HepG2 (cell line): ENCODE measurements at regions not wholly inside any gene's neighbourhood (a gene's known extent, or its start where the extent isn't known, plus 50 kb on each side); places are given as distances from the start of the nearest gene placed in this dataset.

Experiments
- ATAC-seq: fragments of 200-7000 bp; cut with Tn5 transposase; 3 replicates; pipeline ENCODE4 v1.9.1; 2020; ENCODE audit warnings: mild to moderate bottlenecking, moderate library complexity
- BruUV-seq: library from RNA; stranded (reverse); fragments of 400-500 nt; replicated peaks from 2 replicates; lab custom pipeline; 2021; lab: Mats Ljungman, UMichigan
- CTCF ChIA-PET: fragments of 300-600 bp; formaldehyde crosslinking; extraction: SDS; loops from one replicate; lab custom pipeline; 2021; ENCODE audit warnings: low total read pairs, inconsistent platforms, low intra/inter-chr PET ratio; lab: Yijun Ruan, JAX
- POLR2A ChIA-PET: fragments of 350-600 bp; sonication (Branson Sonifier 250); formaldehyde crosslinking; loops from one replicate; lab custom pipeline; 2020; ENCODE audit warnings: antibody characterized with exemption, inconsistent platforms; lab: Yijun Ruan, JAX
- DNase-seq: peaks from one replicate; pipeline ENCODE4 v3.0.0-alpha.2; 2015; ENCODE audit warnings: low spot score
- FAIRE-seq: peaks from 3 replicates; lab custom pipeline; 2011; peaks lifted over from hg19 to GRCh38; lab: Jason Lieb, UNC
- H2AFZ ChIP-seq: one replicate; pipeline ENCODE4 v1.6.1; 2011; ENCODE audit warnings: low read length, inconsistent platforms
- H3K27ac ChIP-seq: fragments of 300-600 bp; 3 replicates; pipeline ENCODE4 v1.8.0; 2011; ENCODE audit warnings: mixed run types, mild to moderate bottlenecking, mixed read lengths, low read length, inconsistent platforms; ENCODE audit not compliant: insufficient read depth; ENCODE audit errors: extremely low read length
- H3K27me3 ChIP-seq, 2 experiments: fragments of 200-600 bp in 1 of 2; 2 replicates in 1 of 2; 3 replicates in 1 of 2; pipeline versions ENCODE4 v1.6.0 to v1.8.0; 2011; ENCODE audit warnings: low read length in 2 of 2, mild to moderate bottlenecking in 2 of 2, moderate library complexity in 2 of 2, inconsistent platforms in 1 of 2; ENCODE audit not compliant: insufficient read depth in 2 of 2, control insufficient read depth in 1 of 2
- H3K36me3 ChIP-seq, 2 experiments: fragments of 200-600 bp in 1 of 2; replicated peaks in 1 of 2; 2 replicates in 1 of 2; 3 replicates in 1 of 2; pipeline versions ENCODE4 v1.5.1 to v1.8.0; 2011; ENCODE audit warnings: low read length in 2 of 2, inconsistent platforms in 1 of 2; ENCODE audit not compliant: insufficient read depth in 2 of 2, control insufficient read depth in 1 of 2
- H3K4me1 ChIP-seq: 2 replicates; pipeline ENCODE4 v1.5.1; 2012; ENCODE audit warnings: low read length, inconsistent platforms; ENCODE audit not compliant: insufficient read depth
- H3K4me2 ChIP-seq: 2 replicates; pipeline ENCODE4 v1.6.0; 2011; ENCODE audit warnings: low read depth, low read length, inconsistent platforms
- H3K4me3 ChIP-seq, 3 experiments: fragments of 200-600 bp in 1 of 3; sonication (generic), shearing (Covaris generic) in 1 of 3; replicated peaks in 1 of 3; 2 replicates each; pipeline ENCODE4 v1.5.1; 2011 to 2016; ENCODE audit warnings: low read length in 3 of 3, inconsistent platforms in 2 of 3, low read depth in 2 of 3, mild to moderate bottlenecking in 2 of 3, control low read depth in 1 of 3, mixed read lengths in 1 of 3; ENCODE audit not compliant: insufficient read depth in 1 of 3
- H3K79me2 ChIP-seq: one replicate; pipeline ENCODE4 v1.6.1; 2011; ENCODE audit warnings: low read length, inconsistent platforms; ENCODE audit not compliant: insufficient read depth
- H3K9ac ChIP-seq: 2 replicates; pipeline ENCODE4 v1.6.0; 2011; ENCODE audit warnings: mild to moderate bottlenecking, low read depth, low read length, inconsistent platforms; ENCODE audit not compliant: insufficient read depth
- H3K9me3 ChIP-seq: 2 replicates; pipeline ENCODE4 v1.5.1; 2012; ENCODE audit warnings: mild to moderate bottlenecking, low read length
- H4K20me1 ChIP-seq: 2 replicates; pipeline ENCODE4 v1.6.0; 2011; ENCODE audit warnings: inconsistent platforms, mild to moderate bottlenecking, low read length, moderate library complexity; ENCODE audit not compliant: insufficient read depth
- KDM5B ChIP-seq: sonication (generic); formaldehyde crosslinking; IDR thresholded peaks from 2 replicates; pipeline ENCODE4 v1.4.0; 2020; ENCODE audit warnings: missing genetic modification reagents, mild to moderate bottlenecking, borderline replicate concordance
- KLF9 ChIP-seq: IDR thresholded peaks from 2 replicates; pipeline ENCODE4 v1.6.1; 2016; ENCODE audit warnings: low read depth
- NR2C2 ChIP-seq: sonication (generic); formaldehyde crosslinking; IDR thresholded peaks from 2 replicates; pipeline ENCODE4 v1.4.0; 2020; ENCODE audit warnings: missing genetic modification reagents, mild to moderate bottlenecking, moderate library complexity, borderline replicate concordance
- RELA ChIP-seq: sonication (generic); formaldehyde crosslinking; IDR thresholded peaks from 2 replicates; pipeline ENCODE4 v1.4.0; 2020; ENCODE audit warnings: missing genetic modification reagents
- RFXANK ChIP-seq: IDR thresholded peaks from 2 replicates; pipeline ENCODE4 v1.6.1; 2016
- SETDB1 ChIP-seq: sonication (generic); formaldehyde crosslinking; IDR thresholded peaks from 2 replicates; pipeline ENCODE4 v1.5.1; 2020; ENCODE audit warnings: missing genetic modification reagents, mild to moderate bottlenecking, borderline replicate concordance
- SRSF9 ChIP-seq: fragments of 200-400 bp; formaldehyde crosslinking; IDR thresholded peaks from 2 replicates; pipeline ENCODE4 v1.6.1; 2018; ENCODE audit warnings: borderline replicate concordance, mild to moderate bottlenecking, low read depth, low read length; ENCODE audit not compliant: insufficient read depth, poor library complexity, severe bottlenecking
- ZNF253 ChIP-seq: sonication (generic); formaldehyde crosslinking; IDR thresholded peaks from 2 replicates; pipeline ENCODE4 v1.8.0; 2022; ENCODE audit warnings: mild to moderate bottlenecking, missing genetic modification reagents, borderline replicate concordance
- ZNF672 ChIP-seq: sonication (generic); formaldehyde crosslinking; IDR thresholded peaks from 2 replicates; pipeline ENCODE4 v1.8.1; 2022; ENCODE audit warnings: missing genetic modification reagents
- ZNF703 ChIP-seq: sonication (generic); formaldehyde crosslinking; IDR thresholded peaks from 2 replicates; pipeline ENCODE4 v1.5.1; 2020; ENCODE audit warnings: missing genetic modification reagents, mild to moderate bottlenecking, moderate library complexity, borderline replicate concordance
- WGBS: methylation state at CpG from one replicate; pipeline ENCODE4 v1.1.6; 2017; ENCODE audit warnings: low lambda C conversion rate; 5-methylcytosine and 5-hydroxymethylcytosine counted together
- in situ Hi-C: cut with HindIII; loops from 2 replicates; pipeline ENCODE4 v1.10.0; 2017; ENCODE audit warnings: low pct_unique_long_range_greater_than_20kb; ENCODE audit not compliant: extremely low pct_ligation_motif_present
- intact Hi-C: fragments of 100-400 bp; cut with micrococcal nuclease; formaldehyde crosslinking; loops from one replicate; pipeline ENCODE4 v1.10.0; 2022; ENCODE audit not compliant: unreplicated experiment
- TF ChIP-seq, protein P1 (sequence below): sonication (generic); formaldehyde crosslinking; conservative IDR thresholded peaks from 2 replicates; pipeline ENCODE4 v1.5.0; 2020; ENCODE audit warnings: missing genetic modification reagents
- TF ChIP-seq, protein P2 (sequence below): sonication (generic); formaldehyde crosslinking; IDR thresholded peaks from 2 replicates; pipeline ENCODE4 v1.8.0; 2022; ENCODE audit warnings: missing genetic modification reagents, mild to moderate bottlenecking, moderate library complexity, borderline replicate concordance
- TF ChIP-seq, protein P3 (sequence below): sonication (generic); formaldehyde crosslinking; conservative IDR thresholded peaks from 2 replicates; pipeline ENCODE4 v1.8.0; 2022; ENCODE audit warnings: missing genetic modification reagents
- TF ChIP-seq, protein P4 (sequence below): sonication (generic); formaldehyde crosslinking; IDR thresholded peaks from 2 replicates; pipeline ENCODE4 v1.5.1; 2020; ENCODE audit warnings: mild to moderate bottlenecking, missing genetic modification reagents, borderline replicate concordance
- TF ChIP-seq, protein P5 (sequence below): sonication (generic); formaldehyde crosslinking; IDR thresholded peaks from 2 replicates; pipeline ENCODE4 v1.5.1; 2020; ENCODE audit warnings: missing genetic modification reagents, mild to moderate bottlenecking, borderline replicate concordance

DNA sequence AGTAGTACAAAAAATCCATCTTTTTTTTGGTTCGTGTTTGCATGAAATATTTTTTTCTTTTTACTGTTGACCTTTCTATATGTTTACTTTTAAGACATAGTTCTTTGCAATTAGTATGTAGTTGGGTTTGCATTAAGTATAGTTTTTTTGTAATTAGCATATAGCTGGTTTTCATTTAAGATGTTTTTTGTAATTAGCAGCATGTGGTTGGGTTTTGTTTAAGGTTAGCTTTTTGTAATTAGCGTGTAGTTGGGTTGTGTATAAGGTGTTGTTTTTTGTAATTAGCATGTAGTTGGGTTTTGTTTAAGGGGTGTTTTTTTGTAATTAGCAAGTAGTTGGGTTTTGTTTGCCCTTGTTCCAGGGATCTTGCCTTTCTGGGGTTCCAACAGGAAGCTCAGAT is 193.1 kb downstream of the LPIN1 start:
- H3K9ac ChIP-seq = no peak overlapping the region
- in situ Hi-C loops = no loop called here
- H3K79me2 ChIP-seq = no peaks in the 10 kb centered on the region
- intact Hi-C loops = no loop called here
- FAIRE-seq (no peak), ATAC-seq (no peak), DNase-seq (no peak)
- H3K4me2 ChIP-seq = no peak overlapping the region
- H4K20me1 ChIP-seq = no peaks in the 10 kb centered on the region
- 13% methylated on average over 2 of the region's 2 CpGs for whole genome bisulfite sequencing
- H2AFZ ChIP-seq = no peak overlapping the region
- ChIA-PET POLR2A (no interaction called here), CTCF (no interaction called here)
- H3K9me3 ChIP-seq = no peaks in the 10 kb centered on the region
- no peak overlapping the region for H3K27ac ChIP-seq
- H3K27me3 ChIP-seq = peaks cover 3 to 17% of the 10 kb centered on the region in 2 experiments; a peak in 2 of 5 replicates
- no peaks in the 10 kb centered on the region for H3K4me1 ChIP-seq
- no peak overlapping the region for H3K4me3 ChIP-seq
- no TSS peak for BruUV-seq
- no peaks in the 10 kb centered on the region for H3K36me3 ChIP-seq
- TF ChIP-seq, protein P1, sequence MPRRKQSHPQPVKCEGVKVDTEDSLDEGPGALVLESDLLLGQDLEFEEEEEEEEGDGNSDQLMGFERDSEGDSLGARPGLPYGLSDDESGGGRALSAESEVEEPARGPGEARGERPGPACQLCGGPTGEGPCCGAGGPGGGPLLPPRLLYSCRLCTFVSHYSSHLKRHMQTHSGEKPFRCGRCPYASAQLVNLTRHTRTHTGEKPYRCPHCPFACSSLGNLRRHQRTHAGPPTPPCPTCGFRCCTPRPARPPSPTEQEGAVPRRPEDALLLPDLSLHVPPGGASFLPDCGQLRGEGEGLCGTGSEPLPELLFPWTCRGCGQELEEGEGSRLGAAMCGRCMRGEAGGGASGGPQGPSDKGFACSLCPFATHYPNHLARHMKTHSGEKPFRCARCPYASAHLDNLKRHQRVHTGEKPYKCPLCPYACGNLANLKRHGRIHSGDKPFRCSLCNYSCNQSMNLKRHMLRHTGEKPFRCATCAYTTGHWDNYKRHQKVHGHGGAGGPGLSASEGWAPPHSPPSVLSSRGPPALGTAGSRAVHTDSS = no peak
- TF ChIP-seq RELA (no peak), SRSF9 (no peak), RFXANK (CRISPR knock-in tag) (no peak), ZNF703 (no peak), KLF9 (CRISPR knock-in tag) (no peak), SETDB1 (CRISPR knock-in tag) (no peak), NR2C2 (CRISPR knock-in tag) (no peak), KDM5B (CRISPR knock-in tag) (no peak), ZNF672 (CRISPR knock-in tag) (no peak), ZNF253 (CRISPR knock-in tag) (no peak)
- TF ChIP-seq, protein P2, sequence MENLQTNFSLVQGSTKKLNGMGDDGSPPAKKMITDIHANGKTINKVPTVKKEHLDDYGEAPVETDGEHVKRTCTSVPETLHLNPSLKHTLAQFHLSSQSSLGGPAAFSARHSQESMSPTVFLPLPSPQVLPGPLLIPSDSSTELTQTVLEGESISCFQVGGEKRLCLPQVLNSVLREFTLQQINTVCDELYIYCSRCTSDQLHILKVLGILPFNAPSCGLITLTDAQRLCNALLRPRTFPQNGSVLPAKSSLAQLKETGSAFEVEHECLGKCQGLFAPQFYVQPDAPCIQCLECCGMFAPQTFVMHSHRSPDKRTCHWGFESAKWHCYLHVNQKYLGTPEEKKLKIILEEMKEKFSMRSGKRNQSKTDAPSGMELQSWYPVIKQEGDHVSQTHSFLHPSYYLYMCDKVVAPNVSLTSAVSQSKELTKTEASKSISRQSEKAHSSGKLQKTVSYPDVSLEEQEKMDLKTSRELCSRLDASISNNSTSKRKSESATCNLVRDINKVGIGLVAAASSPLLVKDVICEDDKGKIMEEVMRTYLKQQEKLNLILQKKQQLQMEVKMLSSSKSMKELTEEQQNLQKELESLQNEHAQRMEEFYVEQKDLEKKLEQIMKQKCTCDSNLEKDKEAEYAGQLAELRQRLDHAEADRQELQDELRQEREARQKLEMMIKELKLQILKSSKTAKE (CRISPR knock-in tag) = no peak
- TF ChIP-seq, protein P3, sequence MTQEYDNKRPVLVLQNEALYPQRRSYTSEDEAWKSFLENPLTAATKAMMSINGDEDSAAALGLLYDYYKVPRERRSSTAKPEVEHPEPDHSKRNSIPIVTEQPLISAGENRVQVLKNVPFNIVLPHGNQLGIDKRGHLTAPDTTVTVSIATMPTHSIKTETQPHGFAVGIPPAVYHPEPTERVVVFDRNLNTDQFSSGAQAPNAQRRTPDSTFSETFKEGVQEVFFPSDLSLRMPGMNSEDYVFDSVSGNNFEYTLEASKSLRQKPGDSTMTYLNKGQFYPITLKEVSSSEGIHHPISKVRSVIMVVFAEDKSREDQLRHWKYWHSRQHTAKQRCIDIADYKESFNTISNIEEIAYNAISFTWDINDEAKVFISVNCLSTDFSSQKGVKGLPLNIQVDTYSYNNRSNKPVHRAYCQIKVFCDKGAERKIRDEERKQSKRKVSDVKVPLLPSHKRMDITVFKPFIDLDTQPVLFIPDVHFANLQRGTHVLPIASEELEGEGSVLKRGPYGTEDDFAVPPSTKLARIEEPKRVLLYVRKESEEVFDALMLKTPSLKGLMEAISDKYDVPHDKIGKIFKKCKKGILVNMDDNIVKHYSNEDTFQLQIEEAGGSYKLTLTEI (CRISPR knock-in tag) = no peak
- TF ChIP-seq, protein P4, sequence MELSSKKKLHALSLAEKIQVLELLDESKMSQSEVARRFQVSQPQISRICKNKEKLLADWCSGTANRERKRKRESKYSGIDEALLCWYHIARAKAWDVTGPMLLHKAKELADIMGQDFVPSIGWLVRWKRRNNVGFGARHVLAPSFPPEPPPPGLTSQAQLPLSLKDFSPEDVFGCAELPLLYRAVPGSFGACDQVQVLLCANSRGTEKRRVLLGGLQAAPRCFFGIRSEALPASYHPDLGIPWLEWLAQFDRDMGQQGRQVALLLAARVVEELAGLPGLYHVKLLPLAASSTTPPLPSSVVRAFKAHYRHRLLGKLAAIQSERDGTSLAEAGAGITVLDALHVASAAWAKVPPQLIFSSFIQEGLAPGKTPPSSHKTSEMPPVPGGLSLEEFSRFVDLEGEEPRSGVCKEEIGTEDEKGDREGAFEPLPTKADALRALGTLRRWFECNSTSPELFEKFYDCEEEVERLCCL (CRISPR knock-in tag) = no peak
- TF ChIP-seq, protein P5, sequence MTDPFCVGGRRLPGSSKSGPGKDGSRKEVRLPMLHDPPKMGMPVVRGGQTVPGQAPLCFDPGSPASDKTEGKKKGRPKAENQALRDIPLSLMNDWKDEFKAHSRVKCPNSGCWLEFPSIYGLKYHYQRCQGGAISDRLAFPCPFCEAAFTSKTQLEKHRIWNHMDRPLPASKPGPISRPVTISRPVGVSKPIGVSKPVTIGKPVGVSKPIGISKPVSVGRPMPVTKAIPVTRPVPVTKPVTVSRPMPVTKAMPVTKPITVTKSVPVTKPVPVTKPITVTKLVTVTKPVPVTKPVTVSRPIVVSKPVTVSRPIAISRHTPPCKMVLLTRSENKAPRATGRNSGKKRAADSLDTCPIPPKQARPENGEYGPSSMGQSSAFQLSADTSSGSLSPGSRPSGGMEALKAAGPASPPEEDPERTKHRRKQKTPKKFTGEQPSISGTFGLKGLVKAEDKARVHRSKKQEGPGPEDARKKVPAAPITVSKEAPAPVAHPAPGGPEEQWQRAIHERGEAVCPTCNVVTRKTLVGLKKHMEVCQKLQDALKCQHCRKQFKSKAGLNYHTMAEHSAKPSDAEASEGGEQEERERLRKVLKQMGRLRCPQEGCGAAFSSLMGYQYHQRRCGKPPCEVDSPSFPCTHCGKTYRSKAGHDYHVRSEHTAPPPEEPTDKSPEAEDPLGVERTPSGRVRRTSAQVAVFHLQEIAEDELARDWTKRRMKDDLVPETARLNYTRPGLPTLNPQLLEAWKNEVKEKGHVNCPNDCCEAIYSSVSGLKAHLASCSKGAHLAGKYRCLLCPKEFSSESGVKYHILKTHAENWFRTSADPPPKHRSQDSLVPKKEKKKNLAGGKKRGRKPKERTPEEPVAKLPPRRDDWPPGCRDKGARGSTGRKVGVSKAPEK = no peak
